GM21786 (cell line): ENCODE measurements at regions not wholly inside any gene's neighbourhood (a gene's known extent, or its start where the extent isn't known, plus 50 kb on each side); places are given as distances from the start of the nearest gene placed in this dataset.

ENCODE experiments used
- ATAC-seq: cut with Tn5 transposase; IDR thresholded peaks from one replicate; pipeline ENCODE4 v1.9.1; 2021; ENCODE audit not compliant: unreplicated experiment

DNA sequence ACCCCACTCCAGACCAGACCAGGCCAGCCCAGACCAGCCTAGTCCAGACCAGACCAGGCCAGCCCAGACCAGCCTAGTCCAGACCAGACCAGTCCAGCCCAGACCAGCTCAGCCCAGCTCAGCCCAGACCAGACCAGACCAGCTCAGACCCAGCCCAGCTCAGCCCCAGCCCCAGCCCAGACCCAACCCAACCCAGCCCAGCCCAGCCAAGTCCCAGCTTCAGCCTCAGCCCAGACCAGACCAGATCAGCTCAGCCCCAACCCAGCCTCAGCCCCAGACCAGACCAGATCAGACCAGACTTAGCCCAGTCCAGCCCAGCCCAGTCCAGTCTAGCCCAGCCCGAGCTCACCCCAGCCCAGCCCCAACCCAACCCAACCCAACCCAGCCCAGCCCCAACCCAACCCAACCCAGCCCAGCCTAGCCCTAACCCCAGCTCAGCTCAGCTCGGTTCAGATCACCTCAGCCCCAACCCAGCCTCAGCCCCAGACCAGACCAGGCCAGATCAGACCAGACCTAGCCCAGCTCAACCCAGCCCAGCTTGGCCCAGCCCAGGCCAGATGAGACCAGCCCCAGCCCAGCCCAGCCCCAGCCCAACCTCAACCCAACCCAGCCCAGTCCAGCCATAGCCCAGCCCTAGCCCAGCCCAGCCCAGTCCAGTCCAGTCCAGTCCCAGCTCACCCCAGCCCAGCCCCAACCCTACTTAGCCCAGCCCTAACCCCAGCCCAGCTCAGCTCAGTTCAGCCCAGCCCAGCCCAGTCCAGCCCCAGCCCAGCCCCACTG is 204.7 kb downstream of the BCL11B start:
- ATAC-seq: no peak

GRCh38 chr14:99067927-99068326 is 204.1 kb downstream of the BCL11B start:
- ATAC-seq: no peak

GRCh38 chr14:99069946-99070345 is 202.1 kb downstream of the BCL11B start:
- ATAC-seq: no peak

DNA sequence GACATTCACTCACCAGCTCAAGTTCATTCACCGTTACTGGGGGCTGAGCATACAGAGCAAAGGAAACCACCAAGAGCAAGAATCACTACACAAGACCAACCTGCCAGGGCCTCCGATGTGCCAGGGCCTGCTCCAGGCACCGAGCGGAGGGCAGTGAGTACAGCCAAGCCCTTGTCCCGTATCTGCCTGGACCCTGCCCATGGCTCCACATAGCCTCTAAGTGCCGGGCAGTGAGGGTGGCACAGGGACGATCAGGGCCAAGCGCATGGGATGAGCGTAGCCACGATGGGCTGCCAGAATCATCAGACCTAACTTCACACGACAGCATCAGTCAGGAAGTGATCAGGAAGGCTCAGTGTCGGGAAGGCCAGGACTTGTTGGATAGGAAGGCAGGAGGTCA is 199.6 kb downstream of the BCL11B start:
- no peak for ATAC-seq

DNA sequence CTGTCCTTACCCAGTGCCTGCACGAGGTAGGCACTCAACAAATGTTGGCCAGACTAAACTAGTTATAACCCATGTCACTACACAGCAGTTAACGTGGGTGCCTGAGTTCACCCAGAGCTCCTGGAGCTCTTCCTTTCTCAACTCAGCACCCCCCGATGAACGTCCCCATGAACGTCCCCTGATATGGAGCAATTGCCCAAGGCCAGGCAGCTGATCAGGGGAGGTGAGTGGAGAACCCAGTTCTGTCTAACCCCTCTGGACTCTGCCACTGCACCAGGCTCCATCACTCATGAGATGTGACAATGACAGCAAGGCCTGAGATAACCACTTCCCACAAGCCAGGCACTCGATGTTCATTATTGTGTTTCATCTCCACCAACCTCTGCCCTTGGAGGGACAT is 199.0 kb downstream of the BCL11B start:
- no peak for ATAC-seq

GRCh38 chr14:99073431-99073830 is 198.6 kb downstream of the BCL11B start:
- no peak for ATAC-seq

- ATAC-seq: no peak
Observed at GRCh38 chr14:99075061-99075460, 196.9 kb downstream of the BCL11B start.

DNA sequence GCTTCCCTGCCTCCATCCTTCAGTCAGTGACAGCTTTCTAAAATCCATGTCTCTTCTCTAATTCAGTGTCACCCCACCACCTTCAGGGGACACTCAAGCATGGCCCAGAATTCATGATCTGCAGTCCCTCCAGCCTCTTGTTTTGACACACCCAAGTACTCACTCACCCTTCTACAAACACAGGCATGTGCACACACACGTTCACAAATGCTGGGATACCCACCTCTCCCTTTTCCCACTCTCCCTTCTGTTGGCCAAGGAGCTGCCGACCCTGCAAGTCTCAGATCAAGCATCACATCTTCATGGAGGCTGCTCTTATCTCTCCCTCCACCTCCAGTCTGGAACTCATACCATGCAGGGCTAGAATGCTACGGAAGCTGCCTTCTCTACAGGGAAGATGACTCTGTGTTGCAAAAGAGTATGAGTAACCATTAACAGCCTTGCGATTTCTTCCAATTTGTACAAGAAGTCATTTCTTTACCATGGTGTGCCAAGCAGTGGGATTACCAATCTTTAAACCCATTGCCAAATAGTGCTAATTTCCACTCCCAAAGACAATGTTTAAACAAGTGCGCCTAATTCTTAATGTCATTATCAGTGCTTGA is 196.1 kb downstream of the BCL11B start:
- ATAC-seq: no peak

DNA sequence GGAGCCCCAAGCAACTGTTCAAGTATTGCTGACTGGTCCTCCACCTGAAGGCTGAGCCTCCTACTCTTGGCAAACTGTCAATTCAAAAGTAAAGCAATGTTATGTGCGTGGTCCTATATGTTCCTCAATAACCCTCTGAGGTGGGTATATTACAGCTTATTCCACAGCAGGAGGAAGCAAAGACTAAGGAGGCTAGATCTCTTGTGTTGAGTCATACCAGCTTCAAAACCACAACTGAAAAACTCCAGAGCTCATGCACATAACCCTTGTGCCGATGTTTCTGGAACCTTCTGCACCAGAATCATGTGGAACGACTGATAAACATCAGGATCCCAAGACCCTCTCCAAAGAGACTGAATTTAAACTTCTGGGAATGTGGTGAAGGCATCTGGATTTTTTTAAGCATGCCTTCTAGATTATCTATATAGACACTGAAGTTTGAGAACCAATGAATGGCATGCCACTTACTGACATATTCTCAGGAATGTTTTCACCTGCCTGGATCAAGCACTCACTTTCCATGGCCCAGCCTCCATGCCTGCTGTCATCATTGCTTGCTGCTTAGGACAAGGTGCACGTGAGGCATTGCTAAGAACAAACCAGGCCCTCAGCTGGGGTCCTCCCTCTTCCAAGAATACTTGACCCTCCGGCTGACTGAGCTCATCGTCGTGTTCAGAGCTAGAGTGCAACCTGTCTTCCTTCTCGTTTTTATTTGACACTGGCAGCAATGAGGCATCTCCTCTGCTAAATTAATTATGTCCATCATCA is 194.7 kb downstream of the BCL11B start:
- no peak for ATAC-seq

- no peak for ATAC-seq
Observed at GRCh38 chr14:99077844-99078236, 194.2 kb downstream of the BCL11B start.

DNA sequence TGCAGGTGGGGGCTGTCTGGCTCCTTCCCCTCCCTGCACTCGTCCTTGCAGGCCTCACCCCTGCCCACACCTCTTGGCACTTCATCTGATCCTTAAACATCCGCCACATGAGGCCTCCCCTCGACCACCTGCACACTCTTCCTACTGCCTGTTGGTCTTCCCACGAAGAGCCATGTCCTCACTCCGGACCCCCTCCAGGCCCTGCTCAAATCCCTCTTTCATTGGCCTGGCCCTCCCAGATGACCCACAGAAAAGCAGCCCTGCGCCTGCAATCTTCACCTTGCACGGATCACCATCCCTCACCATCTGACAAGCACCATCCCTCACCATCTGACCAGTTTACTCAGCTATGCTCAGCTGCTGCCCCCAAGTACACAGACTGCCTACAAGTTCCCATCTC is 193.6 kb downstream of the BCL11B start:
- no peak for ATAC-seq

DNA sequence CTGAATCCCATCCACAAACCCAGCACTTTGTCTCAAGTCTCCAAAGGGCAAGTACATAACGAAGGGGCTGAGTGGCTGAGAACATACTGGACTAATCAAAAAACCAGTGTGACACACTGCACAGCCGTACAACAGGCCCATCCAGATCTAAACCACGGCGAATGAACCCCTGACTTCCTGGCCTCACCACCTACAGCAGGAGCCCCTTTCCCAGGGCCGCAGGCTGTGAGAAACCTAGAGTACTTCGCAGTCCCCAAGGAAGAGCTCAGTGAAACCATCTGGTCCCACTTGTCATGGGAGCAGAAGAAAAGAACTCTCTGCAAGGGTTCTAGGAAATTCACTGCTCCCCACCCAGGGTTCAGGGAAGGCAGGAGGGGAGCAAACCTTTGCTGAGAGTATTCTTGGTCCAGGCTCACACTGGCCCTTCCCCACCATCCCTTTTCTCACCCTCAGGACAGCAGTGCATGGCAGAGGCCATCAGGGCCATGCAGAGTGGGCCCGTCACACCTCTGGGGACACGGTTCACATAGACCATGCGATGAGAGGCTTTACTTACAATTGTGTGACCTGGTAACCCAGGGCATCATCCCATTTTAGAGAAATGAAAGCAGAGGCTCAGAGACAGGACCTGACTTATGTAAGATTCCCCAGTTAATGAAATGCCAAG is 192.8 kb downstream of the BCL11B start:
- no peak for ATAC-seq

- ATAC-seq: no peak
Observed at GRCh38 chr14:99080306-99080705, 191.7 kb downstream of the BCL11B start.

DNA sequence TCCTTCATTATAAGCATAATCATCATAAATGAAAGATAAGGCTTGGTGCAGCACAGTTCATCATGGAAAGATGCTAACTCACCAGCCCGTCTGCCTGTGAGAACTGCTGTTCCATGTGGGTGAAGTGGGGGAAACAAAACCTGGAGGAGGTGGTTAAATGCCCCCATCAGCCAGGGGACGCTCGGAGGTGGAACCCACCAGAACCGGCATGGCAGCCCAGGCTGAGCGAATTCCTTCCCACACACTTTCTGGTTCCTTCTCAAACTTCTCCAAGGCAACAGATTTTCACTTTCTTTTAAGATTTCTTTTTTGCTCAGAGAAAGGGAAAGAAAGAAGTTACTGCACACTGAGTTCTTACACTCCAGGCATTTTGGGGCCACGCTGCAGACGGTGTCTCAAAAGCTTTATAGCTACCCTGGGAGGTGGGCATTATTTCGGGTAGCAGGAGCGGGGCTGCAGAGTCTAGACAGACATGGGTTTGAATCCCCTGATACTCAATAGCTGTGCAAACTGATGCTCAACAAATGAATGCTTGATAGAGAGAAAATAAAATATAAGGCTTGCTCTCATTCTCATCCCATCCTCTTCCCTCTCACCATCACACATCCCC is 190.7 kb downstream of the BCL11B start:
- no peak for ATAC-seq

- no peak for ATAC-seq
Observed at GRCh38 chr14:99081880-99082279, 190.1 kb downstream of the BCL11B start.

- no peak for ATAC-seq
Observed at GRCh38 chr14:99093532-99094517, 178.2 kb downstream of the BCL11B start.

GRCh38 chr14:99094901-99095300 is 177.1 kb downstream of the BCL11B start:
- ATAC-seq: no peak

- no peak for ATAC-seq
Observed at GRCh38 chr14:99095369-99095768, 176.6 kb downstream of the BCL11B start.

DNA sequence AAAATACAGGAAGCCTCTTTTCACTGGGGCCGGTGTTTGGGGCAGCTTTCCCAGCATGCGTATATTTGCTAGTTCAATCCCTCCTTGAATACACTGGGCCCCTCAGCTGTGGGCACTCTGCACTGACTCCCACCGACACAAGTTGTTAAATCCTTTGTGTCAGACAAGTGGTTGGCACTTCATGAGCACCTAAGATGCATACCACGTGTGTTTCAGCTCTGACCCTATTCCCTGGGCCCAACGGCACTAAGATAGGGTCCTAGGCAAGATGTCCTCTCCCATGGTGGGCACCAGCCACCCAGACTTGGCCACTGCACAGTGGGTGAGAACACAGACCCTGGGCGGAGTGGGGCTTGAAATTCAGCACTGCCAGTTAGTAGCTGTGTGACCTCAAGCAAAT is 173.8 kb downstream of the BCL11B start:
- no peak for ATAC-seq
